K562 (cell line): ENCODE measurements at regions not wholly inside any gene's neighbourhood (a gene's known extent, or its start where the extent isn't known, plus 50 kb on each side); places are given as distances from the start of the nearest gene placed in this dataset.

Experiments used
- FUS ChIP-seq: fragments of 200-400 bp; formaldehyde crosslinking; optimal IDR thresholded peaks from 2 replicates; pipeline ENCODE3; 2017; ENCODE audit warnings: low read depth, low read length
- MAZ ChIP-seq, 2 experiments: fragments of 450-650 bp in 1 of 2; sonication (generic) in 1 of 2; formaldehyde crosslinking; IDR thresholded peaks in 1 of 2; conservative IDR thresholded peaks in 1 of 2; 2 replicates each; pipeline versions ENCODE4 v1.4.0 to v1.5.0; 2020; ENCODE audit warnings: mild to moderate bottlenecking in 1 of 2, missing genetic modification reagents in 1 of 2
- MEIS2 ChIP-seq: fragments of 450-650 bp; IDR thresholded peaks from 2 replicates; pipeline ENCODE4 v1.6.1; 2014; ENCODE audit warnings: mild to moderate bottlenecking; ENCODE audit not compliant: partially characterized antibody
- OTX1 ChIP-seq: fragments of 450-650 bp; formaldehyde crosslinking; IDR thresholded peaks from 2 replicates; pipeline ENCODE4 v1.4.0; 2022; ENCODE audit warnings: mild to moderate bottlenecking
- TF ChIP-seq, protein P1 (sequence below), 2 experiments: fragments of 450-650 bp; IDR thresholded peaks; 2 replicates each; pipeline ENCODE4 v1.6.1; 2016; ENCODE audit warnings: mild to moderate bottlenecking in 2 of 2, borderline replicate concordance in 1 of 2, low read depth in 1 of 2, moderate library complexity in 1 of 2
- TF ChIP-seq, protein P2 (sequence below): fragments of 450-650 bp; formaldehyde crosslinking; IDR thresholded peaks from 2 replicates; pipeline ENCODE4 v1.4.0; 2020; ENCODE audit warnings: mild to moderate bottlenecking, moderate library complexity

DNA sequence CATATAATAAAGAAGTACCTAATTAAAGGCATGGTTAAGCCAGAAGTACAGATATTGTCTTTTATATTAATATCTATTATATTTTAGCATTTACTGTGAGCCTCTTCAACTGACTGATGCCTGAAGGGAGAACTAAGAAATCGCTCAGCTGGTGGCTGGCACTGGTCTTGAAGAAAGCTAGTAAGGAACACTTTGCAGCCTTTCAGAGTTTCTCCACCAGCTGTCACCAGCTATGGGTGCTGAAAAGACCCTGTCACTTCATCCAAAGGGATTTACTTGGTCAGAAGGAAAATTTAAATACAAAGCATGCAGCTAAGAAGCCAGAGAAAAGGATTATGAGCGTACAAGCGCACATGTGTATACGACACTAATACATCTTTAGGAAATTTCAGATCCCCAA, 525.9 kb downstream of the TMEM182 start (continued):
- TF ChIP-seq, protein P1, sequence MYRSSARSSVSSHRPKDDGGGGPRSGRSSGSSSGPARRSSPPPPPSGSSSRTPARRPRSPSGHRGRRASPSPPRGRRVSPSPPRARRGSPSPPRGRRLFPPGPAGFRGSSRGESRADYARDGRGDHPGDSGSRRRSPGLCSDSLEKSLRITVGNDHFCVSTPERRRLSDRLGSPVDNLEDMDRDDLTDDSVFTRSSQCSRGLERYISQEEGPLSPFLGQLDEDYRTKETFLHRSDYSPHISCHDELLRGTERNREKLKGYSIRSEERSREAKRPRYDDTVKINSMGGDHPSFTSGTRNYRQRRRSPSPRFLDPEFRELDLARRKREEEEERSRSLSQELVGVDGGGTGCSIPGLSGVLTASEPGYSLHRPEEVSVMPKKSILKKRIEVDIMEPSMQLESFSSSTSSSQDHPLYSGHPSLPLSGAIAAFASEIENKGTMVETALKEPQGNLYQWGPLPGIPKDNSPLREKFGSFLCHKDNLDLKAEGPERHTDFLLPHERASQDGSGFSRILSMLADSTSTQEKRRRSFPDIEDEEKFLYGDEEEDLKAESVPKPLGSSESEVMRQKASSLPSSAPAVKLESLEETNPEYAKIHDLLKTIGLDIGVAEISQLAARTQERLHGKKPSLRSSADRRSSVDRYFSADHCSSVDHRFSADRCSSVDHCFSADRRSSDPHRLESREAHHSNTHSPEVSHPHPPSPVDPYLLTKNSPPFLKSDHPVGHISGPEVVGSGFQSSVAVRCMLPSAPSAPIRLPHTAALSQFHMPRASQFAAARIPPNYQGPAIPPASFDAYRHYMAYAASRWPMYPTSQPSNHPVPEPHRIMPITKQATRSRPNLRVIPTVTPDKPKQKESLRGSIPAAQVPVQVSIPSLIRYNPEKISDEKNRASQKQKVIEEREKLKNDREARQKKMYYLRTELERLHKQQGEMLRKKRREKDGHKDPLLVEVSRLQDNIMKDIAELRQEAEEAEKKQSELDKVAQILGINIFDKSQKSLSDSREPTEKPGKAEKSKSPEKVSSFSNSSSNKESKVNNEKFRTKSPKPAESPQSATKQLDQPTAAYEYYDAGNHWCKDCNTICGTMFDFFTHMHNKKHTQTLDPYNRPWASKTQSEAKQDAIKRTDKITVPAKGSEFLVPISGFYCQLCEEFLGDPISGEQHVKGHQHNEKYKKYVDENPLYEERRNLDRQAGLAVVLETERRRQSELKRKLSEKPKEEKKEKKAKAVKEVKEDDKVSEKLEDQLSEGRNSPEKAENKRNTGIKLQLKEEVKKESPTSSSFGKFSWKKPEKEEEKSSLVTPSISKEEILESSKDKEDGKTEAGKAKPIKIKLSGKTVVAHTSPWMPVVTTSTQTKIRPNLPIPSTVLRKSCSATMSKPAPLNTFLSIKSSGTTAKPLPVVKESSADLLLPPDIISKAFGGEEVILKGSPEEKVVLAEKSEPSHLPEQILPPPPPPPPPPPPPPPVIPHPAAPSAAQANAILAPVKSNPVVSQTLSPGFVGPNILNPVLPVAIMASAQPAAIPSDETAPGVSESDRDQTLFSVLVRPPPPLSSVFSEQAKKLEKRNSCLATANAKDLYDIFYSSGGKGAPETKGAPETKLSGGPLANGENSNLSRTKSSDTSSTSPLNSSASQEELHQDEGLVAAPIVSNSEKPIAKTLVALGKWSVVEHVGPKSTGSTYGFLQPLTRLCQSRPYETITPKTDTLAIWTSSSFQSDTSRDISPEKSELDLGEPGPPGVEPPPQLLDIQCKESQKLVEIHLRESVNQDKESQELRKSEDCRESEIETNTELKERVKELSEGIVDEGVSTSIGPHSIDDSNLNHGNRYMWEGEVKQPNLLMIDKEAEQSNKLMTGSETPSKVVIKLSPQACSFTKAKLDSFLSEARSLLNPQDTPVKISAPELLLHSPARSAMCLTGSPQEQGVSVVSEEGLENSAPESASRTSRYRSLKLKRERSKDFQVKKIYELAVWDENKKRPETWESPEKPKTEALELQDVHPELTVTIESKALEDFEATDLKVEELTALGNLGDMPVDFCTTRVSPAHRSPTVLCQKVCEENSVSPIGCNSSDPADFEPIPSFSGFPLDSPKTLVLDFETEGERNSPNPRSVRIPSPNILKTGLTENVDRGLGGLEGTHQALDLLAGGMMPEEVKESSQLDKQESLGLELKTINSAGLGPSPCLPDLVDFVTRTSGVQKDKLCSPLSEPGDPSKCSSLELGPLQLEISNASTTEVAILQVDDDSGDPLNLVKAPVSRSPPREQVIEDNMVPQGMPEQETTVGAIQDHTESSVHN (IDR thresholded peaks at IDR 0.05; ENCODE audit: borderline replicate concordance in 1 of 2, low read depth in 1 of 2): no peak
- no peak for TF ChIP-seq FUS
- TF ChIP-seq, protein P2, sequence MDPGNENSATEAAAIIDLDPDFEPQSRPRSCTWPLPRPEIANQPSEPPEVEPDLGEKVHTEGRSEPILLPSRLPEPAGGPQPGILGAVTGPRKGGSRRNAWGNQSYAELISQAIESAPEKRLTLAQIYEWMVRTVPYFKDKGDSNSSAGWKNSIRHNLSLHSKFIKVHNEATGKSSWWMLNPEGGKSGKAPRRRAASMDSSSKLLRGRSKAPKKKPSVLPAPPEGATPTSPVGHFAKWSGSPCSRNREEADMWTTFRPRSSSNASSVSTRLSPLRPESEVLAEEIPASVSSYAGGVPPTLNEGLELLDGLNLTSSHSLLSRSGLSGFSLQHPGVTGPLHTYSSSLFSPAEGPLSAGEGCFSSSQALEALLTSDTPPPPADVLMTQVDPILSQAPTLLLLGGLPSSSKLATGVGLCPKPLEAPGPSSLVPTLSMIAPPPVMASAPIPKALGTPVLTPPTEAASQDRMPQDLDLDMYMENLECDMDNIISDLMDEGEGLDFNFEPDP (CRISPR knock-in tag): no peak
- no peak for TF ChIP-seq MAZ (CRISPR knock-in tag; conservative IDR thresholded peaks at IDR 0.05 in 1 of 2, IDR thresholded peaks at IDR 0.05 in 1 of 2)
- no peak for TF ChIP-seq OTX1
- no peak for TF ChIP-seq MEIS2
